HG03097 (cell line): ENCODE measurements at regions not wholly inside any gene's neighbourhood (a gene's known extent, or its start where the extent isn't known, plus 50 kb on each side); places are given as distances from the start of the nearest gene placed in this dataset.

ENCODE experiments used
- ATAC-seq: cut with Tn5 transposase; IDR thresholded peaks from one replicate; pipeline ENCODE4 v1.9.1; 2021; ENCODE audit not compliant: unreplicated experiment, low FRiP score

DNA sequence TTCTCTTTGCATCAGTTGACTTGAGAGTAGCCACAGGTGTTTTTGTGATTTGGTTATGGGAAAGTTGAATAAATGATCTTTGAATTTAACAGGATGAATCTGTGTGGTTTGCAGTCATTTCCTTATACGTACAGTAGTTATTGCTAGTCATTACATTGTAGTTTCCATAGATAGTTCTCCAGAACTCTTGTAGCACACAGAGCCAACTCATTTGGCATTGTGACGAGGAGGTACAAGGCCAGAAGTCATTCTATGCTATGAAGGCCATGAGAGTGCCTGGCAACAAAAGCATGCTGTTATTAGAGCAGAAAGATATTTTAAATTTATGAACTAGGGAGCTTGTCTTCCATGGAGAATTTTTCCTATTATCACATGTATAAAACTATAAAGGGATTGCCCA, 973.0 kb upstream of the CHAC2 start:
- ATAC-seq: no peak

DNA sequence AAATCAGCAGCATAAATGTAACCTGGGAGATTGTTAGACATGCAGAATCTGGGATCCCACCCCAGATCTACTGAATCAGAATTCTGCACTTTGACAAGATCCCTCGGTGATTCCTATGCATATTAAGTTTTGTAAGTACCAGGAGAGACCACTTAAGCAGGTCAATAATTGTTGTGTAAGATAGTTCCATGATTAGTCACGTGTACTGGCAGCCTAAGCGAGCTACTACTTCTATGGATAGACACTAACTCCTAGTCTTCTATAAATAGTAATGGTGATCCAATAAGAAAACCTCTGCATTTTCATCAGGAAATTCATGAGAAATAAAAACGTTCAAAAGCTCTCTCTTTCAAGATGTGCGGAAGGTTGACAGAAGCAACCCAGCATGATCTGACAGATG, 988.2 kb upstream of the CHAC2 start:
- ATAC-seq: no peak

DNA sequence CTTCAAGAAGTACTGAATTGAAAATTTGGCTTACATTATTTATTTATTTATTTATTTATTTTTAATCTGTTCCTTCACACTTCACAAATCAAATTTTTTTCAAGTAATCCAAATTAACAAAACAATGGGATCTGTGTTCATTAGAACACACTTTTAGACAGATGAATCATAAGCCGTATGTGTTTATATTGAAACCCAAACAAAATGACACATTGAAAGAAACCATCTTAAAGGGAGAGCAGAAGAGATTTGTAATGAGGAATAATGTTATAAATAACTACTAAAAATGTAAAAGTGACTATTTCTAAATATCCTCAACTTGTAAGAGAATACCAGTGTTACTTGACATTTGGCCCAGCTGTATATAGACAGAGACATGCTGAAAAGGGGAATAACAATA, 991.0 kb upstream of the CHAC2 start:
- ATAC-seq: no peak

DNA sequence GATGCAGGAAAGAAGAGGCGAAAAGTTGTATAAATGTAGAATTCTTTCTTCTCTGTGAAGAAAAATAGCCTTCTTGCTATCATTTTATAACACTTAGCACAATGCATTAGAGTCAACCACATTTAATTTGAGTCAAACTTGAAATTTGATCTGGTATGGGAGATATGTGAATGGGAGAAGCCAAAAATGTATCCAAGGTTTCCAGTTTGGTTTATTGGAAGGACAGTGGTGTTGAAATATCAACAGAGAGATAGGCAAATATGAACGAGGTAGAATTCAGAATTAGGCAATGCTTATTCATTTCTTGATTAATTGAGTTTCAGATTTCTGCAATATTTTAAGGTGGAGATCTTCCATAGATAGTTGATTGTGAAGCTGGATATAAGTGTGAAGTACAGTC, 991.9 kb upstream of the CHAC2 start:
- no peak for ATAC-seq

DNA sequence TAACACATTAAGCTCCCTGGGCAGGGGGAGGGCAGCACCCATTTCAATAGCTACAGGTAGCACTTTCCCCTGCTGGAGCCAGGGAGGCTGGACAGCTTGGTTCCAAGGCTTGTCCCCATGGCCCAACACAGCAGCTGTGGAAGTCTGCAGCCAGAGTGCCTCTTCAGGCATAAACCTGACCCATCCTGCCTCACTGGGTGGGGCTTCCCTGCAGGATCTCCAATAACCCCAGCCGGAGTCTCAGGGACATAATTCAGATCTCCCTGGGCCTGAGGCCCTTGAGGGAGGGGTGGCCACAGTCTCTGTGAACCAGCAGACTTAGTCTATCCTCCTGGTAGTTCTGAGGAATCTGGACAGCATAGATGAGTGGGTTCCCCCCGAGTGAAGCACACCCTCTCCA, 1001.9 kb upstream of the CHAC2 start:
- no peak for ATAC-seq

DNA sequence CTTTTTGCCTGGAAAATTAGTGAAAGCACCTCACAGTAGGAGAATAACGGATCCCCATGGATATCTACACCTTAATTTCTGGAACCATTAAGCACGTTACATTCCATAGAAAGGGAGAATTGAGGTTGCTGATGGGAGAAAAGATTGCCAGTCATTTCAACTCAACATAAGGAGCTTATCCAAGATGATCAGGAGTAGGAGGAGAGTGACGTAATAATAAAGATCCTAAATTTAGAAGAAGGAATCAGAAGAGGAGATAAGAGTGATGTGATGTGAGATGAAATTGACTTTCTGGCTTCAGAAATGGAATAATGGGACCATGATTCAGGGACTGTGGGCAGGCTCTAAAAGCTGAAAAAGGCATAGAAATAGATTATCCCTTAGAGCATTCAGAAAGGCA, 1017.8 kb upstream of the CHAC2 start:
- no peak for ATAC-seq

DNA sequence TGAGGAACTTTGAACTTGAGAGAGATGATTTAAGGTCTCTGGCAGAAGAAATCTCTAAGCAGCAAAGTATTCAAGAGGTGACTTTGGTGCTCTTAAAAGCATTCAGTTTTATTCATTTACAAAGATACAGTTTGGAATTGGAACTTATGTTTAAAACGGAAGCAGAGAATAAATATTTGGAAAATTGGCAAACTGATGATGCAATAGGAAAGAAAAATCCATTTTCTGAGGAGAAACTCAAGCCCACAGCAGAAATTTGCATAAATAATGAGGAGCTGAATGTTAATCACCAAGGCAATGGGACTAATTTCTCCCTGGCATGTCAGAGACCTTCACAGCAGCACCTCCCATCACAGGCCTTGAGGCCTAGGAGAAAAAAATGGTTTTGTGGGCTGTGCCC, 1022.5 kb upstream of the CHAC2 start:
- ATAC-seq: no peak

DNA sequence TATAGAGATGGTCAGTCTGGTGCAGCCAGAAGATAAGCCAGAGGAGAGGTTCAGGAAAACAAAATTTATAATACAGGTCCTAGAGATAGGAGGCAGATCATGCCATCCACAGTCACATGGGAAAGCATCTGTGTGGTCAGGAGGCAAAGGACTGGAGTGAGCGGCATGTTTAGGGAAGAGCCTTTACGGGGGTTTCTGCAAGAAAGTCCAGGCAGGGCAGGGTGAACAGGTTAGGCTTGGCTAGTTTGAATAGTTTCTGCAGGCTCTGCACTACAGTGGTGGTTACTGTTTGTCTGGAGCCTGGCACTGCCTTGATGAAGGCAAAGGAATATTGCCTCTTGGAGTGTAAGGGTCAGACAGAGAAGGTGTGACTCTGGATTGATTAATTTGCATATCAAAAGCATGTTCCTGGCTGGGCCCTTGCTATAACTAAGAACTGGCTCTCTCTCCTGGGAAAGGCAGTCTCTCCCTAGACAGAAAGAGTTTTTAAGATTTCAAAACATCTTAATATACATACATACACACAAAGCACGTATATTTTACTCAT, 1034.7 kb upstream of the CHAC2 start:
- ATAC-seq: no peak

DNA sequence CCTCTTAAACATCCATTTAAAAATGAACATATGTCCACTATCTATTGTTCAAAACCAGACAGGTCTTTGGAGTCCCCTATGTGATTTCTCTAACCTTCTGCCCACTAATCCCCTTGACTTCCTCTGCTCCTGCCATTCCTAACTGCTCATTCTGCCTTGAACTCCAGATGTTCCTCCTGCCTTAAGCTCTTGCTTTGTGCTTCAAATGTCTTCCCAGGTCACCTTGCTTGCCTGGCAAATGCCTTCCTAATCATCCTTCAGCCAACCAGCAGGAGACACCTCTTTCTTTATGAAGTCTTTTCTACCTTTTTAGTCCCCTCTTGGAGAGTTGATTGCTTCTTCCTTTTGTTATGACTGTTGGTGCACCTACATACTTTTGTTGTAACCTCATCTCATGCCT, 1043.0 kb upstream of the CHAC2 start:
- ATAC-seq: no peak

DNA sequence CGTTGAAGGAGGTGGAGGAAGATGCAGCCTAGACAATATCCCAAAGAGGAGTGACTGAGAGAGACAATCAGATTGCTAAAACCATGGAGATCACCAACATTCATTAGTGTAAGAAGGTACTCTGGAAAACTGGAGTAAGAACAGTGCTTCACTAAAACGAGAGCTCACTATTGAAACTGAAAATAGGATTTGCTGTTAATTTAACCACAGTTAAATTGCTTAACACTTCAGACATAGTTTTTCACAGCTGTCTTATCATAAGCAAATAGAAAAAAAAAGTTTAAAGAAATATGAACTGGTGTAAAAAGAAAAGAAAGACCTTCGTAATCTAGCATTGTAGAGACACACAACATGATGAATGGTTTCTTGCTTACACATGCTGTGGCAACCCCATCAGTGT, 1049.8 kb upstream of the CHAC2 start:
- no peak for ATAC-seq

DNA sequence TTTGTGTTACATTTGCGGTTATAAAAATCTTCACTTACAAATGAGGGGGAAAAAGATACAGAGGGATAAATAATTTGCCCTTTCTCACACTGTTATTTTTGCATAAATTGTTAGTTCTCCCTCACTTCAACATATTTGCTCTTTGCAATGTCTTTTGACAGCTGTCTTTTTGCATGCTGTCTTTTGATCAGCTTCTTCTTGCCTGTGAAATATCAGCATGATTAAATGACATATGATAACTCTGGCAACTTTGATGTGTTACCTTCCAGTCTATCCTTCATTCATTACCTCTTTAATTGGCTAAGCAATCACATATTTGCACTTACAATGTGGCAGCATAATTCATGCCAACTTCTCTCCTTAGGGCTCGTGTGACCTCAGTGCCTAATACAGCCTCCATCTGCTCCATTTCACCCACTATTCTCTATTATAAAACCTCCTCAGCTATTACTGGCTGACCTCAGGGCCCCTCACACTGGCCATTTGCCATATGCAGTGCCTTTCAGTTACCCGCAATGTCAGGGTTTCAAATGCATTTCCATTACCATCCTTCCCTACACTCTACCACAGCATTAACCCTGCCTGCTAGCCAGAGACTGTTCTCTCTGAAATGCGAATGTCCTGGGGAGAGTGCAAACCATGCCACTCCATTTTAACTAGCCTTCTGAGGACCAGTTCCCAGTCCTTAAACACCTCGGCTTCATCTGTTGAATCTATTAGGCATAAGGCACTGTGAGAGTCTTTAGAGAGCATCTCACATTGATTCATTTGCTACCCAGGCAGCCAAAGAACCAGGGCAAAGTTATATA, 1056.6 kb upstream of the CHAC2 start:
- ATAC-seq: no peak

DNA sequence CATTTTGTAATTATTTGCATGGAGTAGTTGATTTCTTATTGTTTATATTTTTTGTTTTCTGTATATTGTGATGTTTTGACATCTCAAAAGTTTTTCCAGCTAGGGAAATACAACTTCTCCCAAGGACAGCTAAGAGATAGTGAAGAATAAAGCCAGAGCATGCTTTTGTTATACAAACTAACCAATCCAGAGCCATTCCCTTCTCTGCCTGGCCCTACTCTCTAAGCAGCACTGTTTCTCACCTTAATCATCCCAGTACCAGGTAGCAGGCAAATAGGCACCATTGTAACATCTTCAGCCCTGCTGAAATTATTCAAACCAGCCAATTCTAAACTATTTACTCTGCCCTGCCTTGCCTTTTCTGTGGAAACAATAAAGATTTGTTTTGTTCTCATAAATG, 1063.4 kb upstream of the CHAC2 start:
- no peak for ATAC-seq

DNA sequence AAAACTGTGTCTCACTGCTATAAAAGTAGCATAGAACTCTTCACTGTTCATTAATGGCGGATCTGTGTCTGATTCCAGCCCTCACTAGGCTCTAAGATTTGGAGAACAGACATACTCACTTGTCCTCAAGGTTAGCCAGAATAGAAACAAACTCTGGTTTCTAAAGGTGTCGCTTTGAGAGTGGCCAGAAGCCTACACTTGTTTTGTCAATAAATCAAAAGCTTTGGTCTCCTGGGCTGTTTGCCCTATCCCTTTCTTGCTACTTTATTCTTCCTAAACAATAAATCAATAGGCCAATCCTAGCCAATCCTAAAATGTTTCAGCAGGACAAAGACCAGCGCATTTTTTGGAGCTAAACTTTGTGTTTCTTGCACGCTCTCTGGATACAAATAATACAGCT, 1064.6 kb upstream of the CHAC2 start:
- ATAC-seq: no peak

DNA sequence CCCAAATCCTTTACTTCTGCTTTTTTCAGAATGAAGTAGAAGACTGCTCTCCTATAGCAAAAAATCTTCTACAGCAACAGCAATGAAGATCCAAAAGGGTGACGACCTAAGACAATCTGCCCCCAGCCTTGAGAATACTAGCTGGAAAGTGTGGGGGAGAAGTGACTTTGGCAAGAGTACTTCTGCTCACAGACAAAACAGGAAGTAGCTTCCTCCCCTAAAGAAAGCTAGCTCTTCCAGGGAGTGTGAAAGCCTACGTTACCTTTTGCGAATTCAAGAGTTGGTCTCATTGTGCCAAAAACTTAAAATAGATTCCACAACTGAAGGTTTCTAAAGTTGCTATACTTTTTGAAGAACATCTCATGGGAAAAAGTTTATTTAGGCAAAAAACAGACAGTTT, 1069.2 kb upstream of the CHAC2 start:
- ATAC-seq: no peak

DNA sequence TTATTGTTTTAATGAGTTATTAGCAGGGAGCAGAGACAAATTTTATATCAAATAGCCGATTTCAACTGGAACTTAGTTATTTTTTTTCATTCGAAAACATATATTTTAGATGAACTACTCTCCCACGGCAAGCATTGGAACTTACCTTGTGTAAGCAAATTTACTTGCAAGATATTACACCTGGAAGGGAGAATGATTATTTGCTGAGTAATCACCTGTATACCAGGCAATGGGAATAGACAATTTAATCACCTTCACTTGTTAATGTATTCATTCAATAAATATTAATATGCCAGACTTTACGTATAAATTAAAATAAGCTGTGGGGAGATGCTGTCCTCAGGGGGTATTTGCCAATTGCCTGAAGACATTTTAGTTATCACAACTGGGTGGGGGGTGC, 1069.9 kb upstream of the CHAC2 start:
- ATAC-seq: no peak

DNA sequence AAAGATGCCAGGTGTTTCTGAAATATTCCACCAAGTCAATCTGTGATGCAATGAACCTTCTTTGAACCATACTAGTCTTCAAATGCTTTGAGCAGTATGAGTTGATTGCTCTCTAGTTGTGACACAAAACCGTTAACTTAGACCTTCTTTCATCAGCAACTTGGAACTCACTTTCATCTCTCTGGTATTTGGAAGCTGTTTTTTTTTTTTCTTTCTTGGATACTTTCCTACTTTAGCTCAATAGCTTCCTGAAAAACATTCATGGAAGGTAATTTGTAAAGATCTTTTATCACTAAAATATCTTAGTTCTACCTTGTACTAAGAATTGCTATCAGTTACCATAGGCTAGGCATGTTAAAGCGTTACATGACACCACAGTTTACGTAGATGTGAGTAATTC, 1071.9 kb upstream of the CHAC2 start:
- ATAC-seq: no peak

DNA sequence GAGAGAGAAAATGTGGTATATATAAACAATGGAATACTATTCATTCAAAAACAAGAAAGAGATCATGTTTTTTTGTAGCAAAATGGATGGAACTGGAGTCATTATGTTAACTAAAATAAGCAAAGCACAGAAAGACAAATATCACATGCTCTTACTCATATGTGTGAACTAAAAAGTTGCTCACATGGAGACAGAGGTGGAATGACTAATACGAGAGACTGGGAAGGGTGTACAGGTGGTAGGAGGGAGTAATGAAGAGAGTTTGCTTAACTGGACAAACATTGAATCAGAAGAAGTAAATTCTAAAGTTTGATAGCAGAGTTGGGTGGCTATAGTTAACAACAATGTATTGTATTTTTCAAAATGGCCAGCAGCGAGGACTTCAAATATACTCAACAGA, 1080.7 kb upstream of the CHAC2 start:
- no peak for ATAC-seq

DNA sequence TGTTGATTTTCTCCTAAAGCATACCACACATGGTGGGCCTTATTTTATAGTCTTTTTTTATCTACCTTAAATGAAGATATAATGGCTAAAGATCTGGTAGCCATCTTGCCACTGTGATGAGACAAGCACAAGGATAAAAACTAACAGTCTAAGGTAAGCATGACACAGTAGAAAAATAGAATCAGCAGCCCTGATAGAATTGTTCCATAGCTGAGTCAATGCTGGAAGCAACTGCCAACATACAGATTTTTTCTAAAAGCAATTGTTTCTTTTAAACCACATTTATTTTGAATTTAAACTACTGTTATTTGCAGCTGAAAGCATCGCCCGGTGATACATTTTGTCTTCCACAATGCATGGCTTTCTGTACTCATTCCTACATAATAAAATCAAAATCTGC, 1091.5 kb upstream of the CHAC2 start:
- no peak for ATAC-seq

DNA sequence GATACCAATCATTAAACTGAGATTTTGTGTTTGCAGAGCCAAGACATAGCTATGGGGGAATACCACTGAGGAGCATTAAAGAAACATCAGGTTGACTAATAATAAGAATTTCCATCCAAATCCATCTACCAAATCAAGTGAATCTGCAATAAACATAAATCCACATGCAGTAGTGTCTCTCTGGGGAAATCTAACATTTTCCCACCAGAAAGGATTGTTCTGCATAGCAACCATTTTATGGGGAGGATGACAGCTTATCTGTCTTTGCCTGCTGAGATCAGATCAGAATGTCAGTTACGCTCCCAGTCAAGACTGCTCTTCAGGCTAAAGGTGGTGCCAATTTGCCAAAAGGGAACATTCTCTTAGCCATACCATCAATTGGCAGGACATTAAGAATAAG, 1098.9 kb upstream of the CHAC2 start:
- ATAC-seq: no peak

DNA sequence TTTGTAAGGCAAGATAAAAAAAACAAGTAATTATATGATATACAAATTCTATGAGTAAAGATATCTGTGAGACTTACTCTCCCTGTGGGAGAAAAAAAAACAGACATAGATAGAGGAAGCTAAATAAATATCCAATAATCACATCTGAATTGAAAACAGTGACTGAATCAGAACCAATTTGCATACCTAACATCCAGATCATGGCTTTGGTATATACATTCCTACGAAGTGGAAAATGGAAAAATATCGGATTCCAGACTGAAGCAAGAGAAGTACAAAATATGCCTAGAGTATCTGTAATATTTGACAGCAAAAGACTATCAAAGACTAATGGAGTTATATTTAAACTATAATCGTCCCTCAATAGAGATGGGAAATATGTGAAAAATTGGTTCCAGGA, 1108.1 kb upstream of the CHAC2 start:
- ATAC-seq: no peak

DNA sequence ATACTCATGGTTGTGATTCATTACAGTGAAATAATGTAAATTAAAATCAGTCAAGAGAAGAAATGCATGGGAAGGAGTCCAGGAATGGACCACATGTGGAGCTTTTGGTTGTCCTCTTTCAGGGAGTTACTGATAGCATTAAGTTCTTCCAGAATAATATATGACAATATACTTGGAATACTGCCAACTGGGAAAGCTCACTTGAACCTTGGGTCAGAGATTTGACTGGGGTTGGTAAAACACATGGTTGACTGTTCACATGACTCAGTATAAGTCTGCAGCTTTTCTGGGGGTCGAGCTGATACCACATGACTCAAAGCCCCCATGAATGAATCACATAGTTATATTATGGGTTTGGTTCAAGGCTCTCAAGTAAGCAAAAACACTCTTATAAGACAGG, 1109.0 kb upstream of the CHAC2 start:
- no peak for ATAC-seq

DNA sequence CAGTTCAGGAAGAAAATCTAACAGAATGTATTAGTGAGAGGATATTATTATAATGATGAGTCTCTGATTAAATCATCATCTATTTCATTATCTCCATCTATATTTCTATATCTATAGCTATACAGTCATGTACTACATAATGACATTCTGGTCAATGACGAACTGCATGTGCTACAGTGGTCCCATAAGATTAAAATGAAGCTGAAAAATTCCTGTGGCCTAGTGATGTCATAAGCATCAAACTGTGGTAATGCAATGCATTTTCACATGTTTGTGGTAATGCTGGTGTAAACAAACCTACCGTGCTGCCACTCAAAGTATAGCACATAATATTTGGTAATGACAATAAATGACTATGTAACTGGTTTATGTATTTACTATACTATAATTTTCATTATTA, 1127.9 kb upstream of the CHAC2 start:
- ATAC-seq: no peak

DNA sequence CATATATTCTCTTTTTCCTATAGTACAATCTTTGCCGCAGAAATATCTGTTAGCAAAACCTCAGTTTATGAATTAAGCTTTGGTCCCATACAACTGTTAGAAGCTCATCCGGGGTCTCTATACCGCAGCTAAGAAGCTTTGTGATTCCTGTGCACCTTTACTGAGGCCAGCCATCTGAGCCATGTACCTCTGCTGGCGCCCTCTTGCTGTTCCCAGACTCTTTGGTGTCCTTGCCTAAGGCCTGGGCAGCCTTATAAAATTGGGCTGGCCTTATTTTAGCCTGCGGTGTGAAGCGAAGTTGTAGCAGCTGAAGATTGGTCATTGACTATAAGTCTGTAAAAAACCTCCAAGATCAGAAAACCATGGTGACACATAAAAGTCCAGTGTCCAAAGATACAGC, 1135.1 kb upstream of the CHAC2 start:
- ATAC-seq: no peak
